GM19372 (cell line): ENCODE measurements at regions not wholly inside any gene's neighbourhood (a gene's known extent, or its start where the extent isn't known, plus 50 kb on each side); places are given as distances from the start of the nearest gene placed in this dataset.

Experiments
- ATAC-seq: cut with Tn5 transposase; IDR thresholded peaks from one replicate; pipeline ENCODE4 v1.9.1; 2021; ENCODE audit warnings: mild to moderate bottlenecking, low read depth, moderate library complexity; ENCODE audit not compliant: unreplicated experiment

DNA sequence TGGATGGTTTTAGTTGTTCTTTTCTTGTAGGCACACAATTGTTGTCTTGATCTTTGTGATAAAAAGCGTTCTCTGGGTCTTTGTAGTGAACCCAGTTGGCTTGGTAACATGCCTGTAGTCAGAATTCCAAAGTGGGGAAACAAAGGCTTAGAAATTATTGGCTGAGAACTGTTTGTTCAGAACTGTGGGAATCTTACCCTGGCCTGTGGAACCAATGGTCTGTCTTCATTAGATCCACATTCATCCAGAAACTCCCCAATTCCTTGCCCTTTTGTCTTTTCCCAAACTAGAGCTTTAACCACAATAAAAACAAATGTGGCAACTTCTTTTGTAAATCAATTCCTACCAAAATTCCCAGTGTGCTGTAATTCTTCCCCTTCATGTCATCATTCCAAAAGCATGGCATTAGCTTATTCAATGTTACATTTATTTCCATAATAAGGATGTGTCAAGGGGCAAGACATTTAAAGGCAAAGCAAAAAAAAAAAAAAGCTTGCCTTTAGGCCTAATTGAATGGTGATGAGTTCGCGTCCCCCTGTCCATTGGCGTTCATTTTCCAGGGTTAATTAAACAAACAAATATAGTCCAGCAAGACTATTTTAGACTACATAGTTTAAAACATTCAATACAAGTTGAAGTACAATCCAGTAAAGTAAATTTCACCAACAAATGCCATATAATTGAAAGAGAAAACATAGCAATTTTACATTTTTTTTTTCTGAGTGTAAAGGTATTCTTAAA is 249.8 kb upstream of the ZNF608 start:
- ATAC-seq: no peak

GRCh38 chr5:124996764-124997077 is 250.3 kb upstream of the ZNF608 start:
- ATAC-seq: no peak

DNA sequence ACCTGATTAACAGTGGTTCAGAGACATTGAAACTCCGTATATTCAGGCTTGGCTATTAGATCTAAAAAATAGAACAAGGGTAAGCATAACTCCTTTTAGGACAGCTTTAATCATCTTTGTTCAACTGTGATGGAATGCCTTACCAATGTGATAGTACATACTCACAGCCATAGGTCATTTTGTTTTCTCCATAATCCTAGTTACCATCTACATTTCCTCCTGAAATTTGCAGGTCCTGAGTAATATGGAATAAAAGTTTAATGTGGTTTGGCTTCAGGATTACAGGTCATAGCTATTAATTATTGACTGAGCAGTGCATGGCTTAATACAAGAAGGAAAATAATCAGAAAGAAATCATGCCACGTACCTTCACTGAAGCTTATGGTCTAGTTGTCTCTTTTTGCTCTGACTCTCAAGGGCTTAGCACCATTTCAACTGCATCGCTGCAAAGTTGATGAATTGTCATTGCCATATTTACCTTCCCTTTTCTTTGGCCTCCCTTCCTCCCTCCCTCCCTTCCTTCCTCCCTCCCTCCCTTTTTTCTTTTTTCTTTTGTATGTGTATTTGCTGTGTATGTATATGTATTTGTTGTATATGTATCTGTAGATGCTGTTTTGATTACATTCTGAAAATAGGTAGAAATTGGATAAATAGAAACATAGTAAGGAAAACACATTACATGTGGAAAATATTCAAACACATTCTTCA is 250.9 kb upstream of the ZNF608 start:
- no peak for ATAC-seq

DNA sequence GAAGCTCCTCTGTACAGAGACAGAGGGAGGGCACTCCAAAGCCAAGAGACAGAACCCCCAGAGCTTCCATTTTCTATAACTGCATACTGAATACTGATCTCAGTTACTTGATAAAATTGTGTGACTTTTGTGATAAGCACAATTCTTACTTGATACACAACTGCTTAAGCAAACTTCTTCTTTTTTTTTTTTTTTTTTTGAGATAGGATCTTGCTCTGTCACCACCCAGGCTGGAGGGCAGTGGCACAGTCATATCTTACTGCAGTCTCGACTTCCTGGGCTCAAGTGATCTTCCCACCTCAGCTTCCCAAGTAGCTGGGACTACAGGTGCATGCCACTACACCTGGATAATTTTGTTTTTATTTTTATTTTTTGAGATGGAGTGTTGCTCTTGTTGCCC is 252.1 kb upstream of the ZNF608 start:
- no peak for ATAC-seq

GRCh38 chr5:125002727-125003598 is 256.5 kb upstream of the ZNF608 start:
- no peak for ATAC-seq

- ATAC-seq: no peak
These were observed 257.6 kb upstream of the ZNF608 start for GRCh38 chr5:125004009-125004408.

DNA sequence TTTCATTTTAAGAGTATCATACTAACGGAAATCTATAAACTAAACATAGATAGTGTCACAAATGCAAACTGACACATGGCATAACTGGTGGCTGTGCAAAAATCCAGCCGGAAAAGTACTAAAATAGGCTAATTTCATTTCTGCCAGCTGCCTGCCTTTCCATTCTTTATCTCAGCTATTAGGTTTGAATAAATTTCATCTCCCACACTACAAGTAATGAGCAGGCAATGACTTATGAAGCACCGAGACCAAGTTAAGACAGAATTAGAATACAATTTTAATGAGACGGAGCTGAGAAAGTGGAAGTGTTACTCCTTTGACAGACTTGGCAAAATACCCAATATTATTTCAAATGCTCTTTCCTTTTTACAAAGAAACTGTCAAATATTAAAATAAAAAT is 258.8 kb upstream of the ZNF608 start:
- peak; percentile 40 for ATAC-seq

DNA sequence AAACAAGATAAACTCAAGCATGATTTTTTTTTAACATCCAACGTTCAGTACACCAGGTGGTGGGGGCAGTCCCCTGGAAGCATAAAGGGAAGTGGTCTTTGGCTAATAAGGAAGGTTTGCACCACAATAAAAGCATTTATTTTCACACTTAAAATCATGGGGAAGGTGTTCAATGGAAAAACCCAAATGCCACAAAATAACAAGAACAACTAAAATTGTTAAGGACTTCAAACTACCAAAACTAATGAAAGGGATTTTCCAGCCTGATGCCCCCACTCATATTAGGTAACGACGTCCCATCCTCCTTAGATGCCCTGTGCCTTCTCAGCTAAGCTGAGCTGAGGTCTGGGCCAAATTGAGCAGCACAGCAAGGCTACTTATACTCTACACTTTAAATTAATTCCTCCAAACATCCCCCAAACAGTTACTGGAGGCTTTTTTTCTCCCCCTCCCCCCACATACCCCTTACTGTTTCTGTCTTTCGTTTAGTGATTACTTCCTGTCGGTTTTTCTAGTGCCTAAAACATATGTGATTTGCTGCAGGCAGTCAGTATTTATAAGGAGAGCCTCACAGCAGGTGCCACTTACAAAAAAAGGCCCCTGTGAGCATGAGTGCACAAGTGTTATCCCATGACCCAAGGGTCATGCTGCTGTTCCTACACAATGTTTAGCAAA is 259.7 kb upstream of the ZNF608 start:
- peak; percentile 60 for ATAC-seq

- no peak for ATAC-seq
These were observed 263.9 kb upstream of the ZNF608 start for GRCh38 chr5:125010356-125010755.

DNA sequence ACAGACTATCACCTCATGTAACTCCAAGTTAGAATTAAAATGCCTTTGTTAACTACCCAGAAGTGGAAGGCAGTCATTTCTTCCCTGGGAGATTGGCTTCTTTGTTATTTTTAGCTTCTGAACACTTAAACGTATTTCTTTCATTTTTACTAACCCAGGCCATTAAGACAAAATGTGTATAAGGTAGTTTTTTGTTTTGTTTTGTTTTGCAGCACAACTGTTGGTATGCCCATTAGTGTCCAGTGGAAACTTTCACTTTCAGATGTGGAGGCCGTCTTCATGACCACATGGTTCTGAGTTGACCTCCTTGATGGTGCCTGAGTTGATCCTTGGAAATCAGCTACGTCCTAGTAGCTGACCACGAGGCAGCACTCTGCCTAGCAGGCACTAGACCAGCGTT is 264.6 kb upstream of the ZNF608 start:
- peak; percentile 50 for ATAC-seq

- ATAC-seq: peak; percentile 2
These were observed 265.0 kb upstream of the ZNF608 start for GRCh38 chr5:125011419-125011818.

DNA sequence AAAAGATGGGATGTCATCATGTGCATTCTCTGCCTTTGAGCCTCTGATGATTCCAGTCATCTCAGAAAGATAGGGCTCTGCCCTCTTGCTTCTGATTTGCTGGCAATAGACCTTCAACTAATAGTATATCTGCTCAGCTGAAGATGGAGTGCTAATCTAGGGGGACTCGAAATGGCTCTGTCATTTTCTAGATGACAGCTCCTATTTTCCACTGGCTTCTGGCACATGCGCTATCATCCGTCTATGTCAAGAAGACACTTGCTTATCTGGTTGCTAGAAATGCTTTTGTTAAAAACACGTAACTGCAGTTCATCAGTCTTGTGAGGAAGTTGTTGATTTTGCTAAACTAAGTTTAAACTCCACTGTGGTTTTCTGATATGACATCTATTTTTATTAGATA is 265.5 kb upstream of the ZNF608 start:
- no peak for ATAC-seq

DNA sequence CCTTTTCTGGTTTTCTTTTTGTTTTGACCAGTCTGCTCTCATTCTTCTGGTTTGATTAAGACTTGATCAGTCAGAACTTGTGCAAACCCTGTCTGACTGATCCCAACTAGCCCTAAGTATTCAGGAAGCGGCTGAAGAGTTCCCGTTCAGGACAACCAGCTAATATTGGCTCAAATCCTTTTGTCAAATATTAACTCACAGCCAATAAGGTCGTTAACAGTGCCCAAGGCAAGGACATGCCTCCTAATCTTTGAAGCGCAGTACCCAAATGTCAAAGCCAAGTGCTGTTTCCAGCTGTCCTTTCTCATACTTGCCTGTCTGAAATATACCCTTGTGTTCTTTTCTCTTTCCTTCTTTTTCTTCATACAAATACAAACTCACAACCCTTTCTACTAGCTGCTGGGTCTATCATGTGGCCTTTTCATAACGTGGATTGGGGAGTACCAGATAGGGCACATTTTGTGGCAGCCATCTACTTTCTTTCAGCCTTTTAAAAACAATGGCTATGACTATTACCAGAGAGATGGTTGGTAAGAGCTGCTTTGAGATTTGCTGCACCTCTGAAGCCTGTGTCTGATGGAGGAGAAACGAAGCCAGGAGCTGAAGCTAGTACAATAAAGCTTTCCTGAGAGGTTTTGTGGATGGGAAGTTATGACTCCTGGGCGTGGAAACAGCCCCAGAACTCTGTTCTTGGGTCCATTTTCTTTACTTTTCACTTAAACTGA is 266.4 kb upstream of the ZNF608 start:
- no peak for ATAC-seq

GRCh38 chr5:125014202-125014601 is 267.8 kb upstream of the ZNF608 start:
- no peak for ATAC-seq

DNA sequence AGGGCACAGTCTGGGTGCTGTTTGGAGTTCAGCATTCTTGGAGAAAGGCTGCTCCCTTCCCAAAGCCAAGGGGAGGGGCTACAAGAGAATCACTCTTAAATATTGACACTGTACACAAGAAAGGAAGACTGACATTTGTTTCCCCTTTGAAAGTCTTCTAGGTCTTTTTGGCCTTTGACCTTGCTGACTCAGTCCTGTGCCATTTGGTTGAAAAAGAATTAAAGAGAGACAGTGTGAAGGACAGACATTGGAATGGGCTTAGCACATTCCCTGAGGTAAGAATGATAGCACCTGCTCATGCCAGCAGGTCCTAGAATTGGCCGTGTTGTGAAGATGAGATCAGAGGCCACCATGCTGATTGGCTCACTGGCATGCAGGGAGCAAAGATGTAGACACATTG is 271.4 kb upstream of the ZNF608 start:
- no peak for ATAC-seq

- no peak for ATAC-seq
These were observed 277.2 kb upstream of the ZNF608 start for GRCh38 chr5:125023673-125024072.

DNA sequence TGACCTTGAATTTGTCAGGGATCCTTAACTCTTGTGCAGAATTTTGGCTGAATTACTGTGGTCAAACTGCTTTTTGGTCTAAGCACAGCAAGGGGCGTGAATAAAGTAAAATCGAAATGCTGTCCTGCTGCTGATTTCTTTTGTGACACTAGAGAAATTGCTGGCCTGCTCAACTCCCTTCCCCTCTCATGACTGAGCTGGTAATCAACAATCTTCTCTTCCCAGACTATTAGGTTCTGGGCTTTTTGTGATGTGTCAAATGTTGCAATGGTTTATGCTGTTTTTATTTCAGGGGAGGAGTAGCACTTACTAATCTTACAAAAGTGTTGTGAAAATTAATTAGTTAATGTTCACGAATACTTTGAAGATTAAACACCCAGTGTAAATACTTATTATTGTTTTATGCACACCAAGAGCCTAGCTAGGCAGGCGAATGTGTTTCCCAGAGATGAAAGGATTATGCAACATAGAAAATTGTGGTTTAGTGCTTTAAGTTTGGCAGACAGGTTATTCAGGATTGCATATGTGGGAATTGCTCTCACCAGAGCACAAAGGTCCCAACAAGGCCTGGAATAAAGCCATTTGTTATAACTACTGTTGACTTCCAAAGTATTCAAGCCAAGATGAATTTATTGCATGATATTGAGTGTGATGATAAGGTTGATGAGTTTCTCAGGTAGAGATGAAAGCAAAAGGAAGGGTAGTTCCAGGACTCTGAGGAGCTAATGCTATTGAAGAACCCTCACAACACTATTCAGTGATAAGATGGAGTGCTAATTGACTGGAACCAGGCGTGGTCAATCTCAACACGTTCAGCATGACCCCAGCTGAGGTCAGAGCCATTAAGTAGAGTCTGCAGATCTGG is 280.7 kb upstream of the ZNF608 start:
- ATAC-seq: no peak

- ATAC-seq: no peak
These were observed 285.8 kb upstream of the ZNF608 start for GRCh38 chr5:125032286-125032685.

DNA sequence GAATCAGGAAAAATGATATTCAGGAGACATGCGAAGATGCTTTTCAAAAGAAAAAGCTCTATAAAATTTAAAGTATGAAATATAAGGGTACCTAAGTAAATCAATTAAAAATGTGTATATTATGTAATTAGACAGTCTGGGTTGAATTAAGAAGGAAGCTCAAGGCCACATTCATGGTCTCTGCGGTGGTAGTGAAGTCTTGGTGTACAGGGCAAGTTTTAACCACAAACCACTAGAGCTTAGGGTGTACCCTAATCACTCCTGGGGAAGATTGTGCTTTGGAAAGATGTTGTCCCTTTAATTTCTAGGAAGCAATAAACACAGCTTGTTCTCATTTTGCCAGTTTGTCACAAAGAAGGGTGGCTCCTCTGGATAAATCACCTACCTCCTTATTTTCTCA is 287.2 kb upstream of the ZNF608 start:
- no peak for ATAC-seq
